KOPT-K1 (cell line): ENCODE measurements at regions not wholly inside any gene's neighbourhood (a gene's known extent, or its start where the extent isn't known, plus 50 kb on each side); places are given as distances from the start of the nearest gene placed in this dataset.

Source experiments
- H3K27ac ChIP-seq: fragments of 200-600 bp; sonication (generic); 2 replicates; pipeline ENCODE4 v1.5.1; 2016; ENCODE audit warnings: antibody characterized with exemption, mild to moderate bottlenecking, low read depth, low read length; ENCODE audit not compliant: poor library complexity, severe bottlenecking
- H3K36me3 ChIP-seq: fragments of 200-600 bp; sonication (generic); 2 replicates; pipeline ENCODE4 v1.5.1; 2017; ENCODE audit warnings: antibody characterized with exemption, mild to moderate bottlenecking, low read length, moderate library complexity; ENCODE audit not compliant: insufficient read depth
- H3K9me3 ChIP-seq: fragments of 200-600 bp; sonication (generic); 2 replicates; pipeline ENCODE4 v1.5.1; 2017; ENCODE audit warnings: antibody characterized with exemption, low read length, mild to moderate bottlenecking; ENCODE audit not compliant: insufficient read depth, poor library complexity, severe bottlenecking

DNA sequence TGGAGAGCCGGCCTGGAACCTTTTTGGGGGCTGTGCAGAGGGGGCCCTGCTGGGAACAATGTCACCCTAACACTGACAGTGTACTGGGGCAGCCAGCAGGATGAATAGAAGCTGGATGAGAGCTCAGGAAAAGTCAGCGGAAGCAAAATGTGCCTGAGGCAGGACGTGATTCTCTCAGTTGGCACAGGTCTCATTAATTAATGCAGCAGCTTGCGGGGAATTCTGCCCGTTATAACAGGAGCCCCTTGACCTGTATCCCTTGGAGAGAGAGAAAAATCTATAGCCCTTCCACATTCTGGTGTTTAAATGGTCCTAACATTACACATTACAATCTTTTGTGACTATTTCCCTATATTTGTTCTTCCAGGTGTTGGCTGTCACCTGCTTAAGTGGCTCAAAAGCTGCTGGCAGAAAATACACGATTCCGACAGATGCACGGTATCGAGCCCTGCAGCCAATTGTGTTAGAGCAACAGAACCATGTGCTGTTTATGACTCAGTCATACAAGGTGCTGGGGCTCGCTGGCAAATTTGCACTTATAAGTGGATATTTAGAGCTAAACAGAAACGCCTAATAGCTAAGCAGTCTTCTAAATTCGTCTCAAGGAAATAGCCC lies 854.7 kb downstream of the AACS start:
- Histone ChIP-seq H3K27ac (no peak overlapping the region), H3K36me3 (no peaks in the 10 kb centered on the region), H3K9me3 (no peaks in the 10 kb centered on the region)

DNA sequence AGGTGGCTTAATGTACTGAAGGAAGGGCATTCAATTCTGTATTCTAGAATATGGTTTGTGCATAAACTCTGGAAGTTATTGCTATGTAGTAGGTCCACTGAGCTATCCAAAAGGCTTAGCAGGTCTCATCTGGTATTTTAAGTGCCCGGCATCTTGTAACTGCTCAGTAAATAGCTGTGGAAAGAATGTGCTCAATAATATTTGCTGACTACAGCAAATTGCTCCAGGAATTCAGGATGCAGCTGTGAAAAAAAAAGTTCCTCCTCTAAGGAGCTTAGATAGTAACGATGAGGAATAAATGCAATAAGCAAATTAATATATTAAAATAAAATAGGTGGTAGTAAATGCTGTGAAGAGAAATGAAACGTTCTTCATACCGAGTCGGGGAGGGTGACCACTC lies 857.1 kb downstream of the AACS start:
- H3K27ac ChIP-seq = no peak overlapping the region
- H3K36me3 ChIP-seq = no peaks in the 10 kb centered on the region

DNA sequence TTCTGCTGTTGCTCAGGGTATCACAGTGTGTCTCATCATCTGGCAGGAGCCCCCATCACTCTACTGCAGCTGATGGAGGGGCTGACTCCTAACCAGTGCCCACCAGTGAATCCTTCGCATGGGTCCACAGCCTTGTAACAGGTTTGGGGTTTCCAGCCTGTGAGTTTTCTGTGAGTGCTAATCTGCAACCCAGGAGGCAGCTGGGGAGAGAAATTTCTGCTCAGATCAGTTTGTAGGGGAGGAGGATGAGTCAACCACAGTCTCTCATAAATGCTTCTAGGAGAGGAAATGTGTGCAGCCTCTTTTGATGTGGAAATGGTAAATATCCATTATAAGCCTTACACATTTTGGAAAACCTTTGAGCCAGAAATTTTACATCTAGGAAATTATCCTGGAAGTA lies 871.3 kb downstream of the AACS start:
- Histone ChIP-seq H3K9me3 (no peaks in the 10 kb centered on the region), H3K27ac (no peak overlapping the region), H3K36me3 (no peaks in the 10 kb centered on the region)

More for the DNA sequence above, 857.1 kb downstream of the AACS start:
- H3K9me3 ChIP-seq = no peaks in the 10 kb centered on the region

DNA sequence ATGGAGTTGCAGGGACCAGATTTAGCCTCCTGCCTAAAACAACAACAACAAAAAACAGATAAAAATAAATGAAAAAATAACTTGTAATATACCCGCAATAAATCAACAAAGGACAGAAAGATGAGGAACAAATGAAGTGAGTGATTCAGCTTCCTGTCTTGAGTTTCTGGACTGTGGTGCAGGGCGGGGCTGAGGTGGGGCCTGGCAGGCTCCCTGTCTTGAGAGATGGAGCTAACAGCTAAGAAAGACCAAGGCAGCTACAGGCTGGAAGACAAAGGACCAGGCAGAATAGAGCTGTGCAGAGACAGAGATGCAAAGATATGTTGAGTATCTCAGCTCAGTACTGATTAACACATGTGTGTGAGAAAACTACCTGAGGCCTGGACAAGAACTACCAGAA lies 879.2 kb downstream of the AACS start:
- H3K9me3 ChIP-seq = no peaks in the 10 kb centered on the region
- H3K36me3 ChIP-seq = no peaks in the 10 kb centered on the region
- H3K27ac ChIP-seq = no peak overlapping the region

DNA sequence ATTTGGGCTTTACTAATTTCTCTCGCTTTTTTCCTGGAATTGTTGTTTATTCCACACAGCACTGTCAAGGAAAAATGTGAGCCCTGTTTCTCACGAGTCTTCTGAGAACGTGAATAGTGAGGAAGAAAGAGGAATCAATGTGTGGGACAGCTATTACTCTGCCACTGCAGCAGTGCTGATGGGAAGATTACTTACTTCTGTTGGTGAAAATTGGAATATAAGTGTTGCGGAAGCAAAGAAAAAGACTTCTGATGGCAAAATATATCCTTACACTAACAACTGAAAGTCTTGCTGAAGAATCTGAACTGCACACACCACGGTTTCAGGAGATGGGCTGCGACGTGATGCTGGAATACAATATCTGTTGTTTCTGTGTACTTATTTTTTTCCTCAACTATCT lies 884.2 kb downstream of the AACS start:
- Histone ChIP-seq H3K9me3 (peaks cover 18% of the 10 kb centered on the region), H3K27ac (no peak overlapping the region), H3K36me3 (no peaks in the 10 kb centered on the region)

DNA sequence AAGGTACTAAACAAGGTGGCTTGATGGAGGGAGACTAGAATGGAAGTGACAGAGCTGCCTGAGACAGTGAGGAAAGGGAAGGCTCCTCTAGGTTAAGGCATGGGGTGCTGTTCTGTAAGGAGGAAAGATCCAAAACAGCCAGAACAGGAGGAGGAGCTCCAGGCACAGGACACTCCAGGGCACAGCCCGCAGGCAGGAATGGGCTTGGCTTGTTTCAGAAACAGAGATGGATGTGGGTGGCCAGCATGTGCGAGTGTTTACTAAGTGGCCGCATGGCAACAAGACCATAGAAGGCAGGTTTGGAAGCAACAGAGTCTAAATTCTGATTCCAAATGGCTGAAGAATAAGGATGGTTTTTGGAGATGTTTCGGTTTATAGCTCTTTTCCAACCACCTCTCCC lies 889.1 kb downstream of the AACS start:
- Histone ChIP-seq H3K27ac (no peak overlapping the region), H3K36me3 (no peaks in the 10 kb centered on the region), H3K9me3 (peaks cover 22% of the 10 kb centered on the region)

DNA sequence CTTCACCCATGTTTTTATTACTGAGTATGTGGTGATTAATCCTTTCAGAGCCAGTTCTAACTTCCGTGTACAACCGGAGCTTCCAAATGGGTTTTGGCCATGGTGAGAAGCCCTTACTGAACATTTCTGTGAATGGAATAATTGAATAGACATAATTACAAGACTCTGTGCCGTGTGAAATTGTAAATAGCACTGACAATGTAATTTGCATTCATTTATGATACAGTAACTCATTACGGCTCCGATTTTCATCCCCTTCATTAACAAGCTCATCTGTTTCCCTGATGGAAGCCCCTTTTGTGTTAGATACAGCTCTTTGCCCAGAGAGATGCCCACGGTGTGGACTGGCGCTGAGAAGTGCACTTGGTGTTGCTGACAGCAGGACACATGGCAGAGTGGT lies 891.0 kb downstream of the AACS start:
- Histone ChIP-seq H3K9me3 (peaks cover 22% of the 10 kb centered on the region), H3K36me3 (no peaks in the 10 kb centered on the region)

DNA sequence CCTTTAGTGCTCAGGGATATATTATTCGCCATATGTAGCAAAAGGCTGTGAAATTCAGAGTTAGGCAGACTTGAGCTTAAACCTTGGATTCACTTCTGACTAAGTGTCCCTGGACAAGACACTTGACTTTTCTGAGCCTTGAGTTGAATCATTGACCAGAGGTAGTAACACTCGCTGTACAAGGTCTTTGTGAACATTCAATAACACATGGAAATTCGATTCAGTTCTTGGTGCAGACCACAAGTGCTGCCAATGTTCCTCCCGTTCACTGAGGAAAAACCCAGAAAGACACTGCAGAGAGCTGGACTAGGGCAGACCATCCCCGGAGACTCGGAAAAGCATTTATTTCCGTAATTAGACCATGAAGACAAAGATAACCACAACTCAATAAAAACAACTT lies 901.4 kb downstream of the AACS start:
- H3K27ac ChIP-seq = no peak overlapping the region
- no peaks in the 10 kb centered on the region for H3K9me3 ChIP-seq
- no peaks in the 10 kb centered on the region for H3K36me3 ChIP-seq

More for the DNA sequence above, 891.0 kb downstream of the AACS start:
- H3K27ac ChIP-seq = no peak overlapping the region

DNA sequence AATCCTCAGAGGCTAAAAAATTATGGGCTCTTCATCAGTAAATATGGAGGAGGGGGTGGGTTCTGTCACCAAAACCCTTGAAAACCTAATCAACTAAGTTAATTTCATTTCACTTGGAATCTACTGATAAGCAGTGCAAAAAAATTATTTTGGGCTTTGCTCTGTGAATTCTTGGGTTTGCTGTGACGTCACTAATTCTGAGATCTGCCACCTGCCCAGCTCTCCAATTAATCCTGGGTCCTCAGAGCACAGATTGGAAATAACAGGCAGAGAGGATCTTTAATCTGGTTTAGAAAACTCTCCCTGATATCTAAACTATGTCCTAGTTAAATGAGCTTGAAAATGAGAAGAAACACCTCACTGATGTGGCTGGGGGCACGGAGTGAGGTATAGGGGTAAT lies 903.2 kb downstream of the AACS start:
- no peak overlapping the region for H3K27ac ChIP-seq
- H3K36me3 ChIP-seq = no peaks in the 10 kb centered on the region
- H3K9me3 ChIP-seq = no peaks in the 10 kb centered on the region

DNA sequence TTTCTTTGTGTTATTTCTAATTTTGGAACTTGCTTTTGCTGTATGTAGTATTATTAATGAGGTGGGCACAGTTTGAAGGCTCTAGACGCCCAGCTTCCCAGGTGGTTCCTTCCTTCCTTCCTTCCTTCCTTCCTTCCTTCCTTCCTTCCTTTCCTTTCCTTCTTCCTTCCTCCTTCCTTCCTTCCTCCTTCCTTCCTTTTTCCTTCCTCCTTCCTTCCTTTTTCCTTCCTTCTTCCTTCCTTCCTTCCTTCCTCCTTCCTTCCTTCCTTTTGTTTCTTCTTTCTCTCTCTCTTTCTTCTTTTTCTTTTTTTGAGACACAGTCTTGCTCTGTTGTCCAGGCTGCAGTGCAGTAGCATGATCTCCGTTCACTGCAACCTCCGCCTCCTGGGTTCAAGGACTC lies 906.7 kb downstream of the AACS start:
- no peaks in the 10 kb centered on the region for H3K9me3 ChIP-seq
- no peaks in the 10 kb centered on the region for H3K36me3 ChIP-seq
- H3K27ac ChIP-seq = no peak overlapping the region

DNA sequence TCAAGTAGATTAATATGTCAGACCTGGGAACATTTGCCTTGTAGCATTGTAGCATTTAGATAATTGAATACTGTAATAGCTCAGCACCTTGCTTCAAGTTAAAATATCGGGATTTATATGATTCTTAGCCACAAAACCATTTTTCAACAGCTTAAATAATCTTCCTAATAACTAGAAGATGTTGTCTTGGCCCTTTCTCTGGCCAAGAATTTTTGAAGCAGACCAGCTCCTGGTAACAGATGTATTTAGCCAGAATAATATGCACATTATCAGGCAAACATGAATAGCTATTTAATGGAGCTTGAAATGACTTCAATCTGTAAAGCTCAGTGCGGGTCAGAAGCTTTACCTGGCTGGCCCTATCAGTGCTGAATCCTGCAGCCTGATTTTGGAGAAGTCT lies 913.1 kb downstream of the AACS start:
- Histone ChIP-seq H3K9me3 (no peaks in the 10 kb centered on the region), H3K27ac (no peak overlapping the region), H3K36me3 (no peaks in the 10 kb centered on the region)

DNA sequence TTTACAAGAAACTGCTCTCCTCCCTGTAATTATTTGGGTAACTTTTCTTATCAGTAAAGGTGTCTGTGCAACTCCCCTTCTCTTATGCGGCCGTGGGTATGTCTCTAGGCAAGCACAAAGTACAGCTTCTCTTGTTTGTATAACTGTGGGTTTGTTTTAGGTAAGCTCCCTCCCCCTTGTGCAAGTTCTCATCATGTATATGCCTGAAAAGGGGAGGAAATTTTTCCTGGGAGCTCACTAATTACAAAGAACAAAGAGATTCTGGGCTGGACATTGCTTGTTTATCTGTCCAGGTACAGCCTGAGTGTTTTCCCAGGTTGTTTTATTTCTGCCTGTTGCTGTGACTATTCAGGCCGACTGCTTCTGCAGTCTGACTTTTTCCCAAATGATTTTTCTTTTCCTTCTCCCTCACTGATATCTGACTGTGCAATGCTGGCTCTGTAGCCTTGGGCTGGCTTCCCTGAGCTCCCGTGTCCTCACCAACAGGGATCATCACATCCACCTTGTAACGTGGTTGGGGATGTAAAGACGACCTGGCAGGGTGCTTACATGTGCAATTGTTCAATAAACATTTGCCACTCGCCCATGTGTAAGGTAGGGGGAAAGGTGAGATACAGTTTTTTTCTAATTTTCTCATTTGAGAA lies 916.5 kb downstream of the AACS start:
- H3K36me3 ChIP-seq = no peaks in the 10 kb centered on the region
- no peak overlapping the region for H3K27ac ChIP-seq
- H3K9me3 ChIP-seq = no peaks in the 10 kb centered on the region

DNA sequence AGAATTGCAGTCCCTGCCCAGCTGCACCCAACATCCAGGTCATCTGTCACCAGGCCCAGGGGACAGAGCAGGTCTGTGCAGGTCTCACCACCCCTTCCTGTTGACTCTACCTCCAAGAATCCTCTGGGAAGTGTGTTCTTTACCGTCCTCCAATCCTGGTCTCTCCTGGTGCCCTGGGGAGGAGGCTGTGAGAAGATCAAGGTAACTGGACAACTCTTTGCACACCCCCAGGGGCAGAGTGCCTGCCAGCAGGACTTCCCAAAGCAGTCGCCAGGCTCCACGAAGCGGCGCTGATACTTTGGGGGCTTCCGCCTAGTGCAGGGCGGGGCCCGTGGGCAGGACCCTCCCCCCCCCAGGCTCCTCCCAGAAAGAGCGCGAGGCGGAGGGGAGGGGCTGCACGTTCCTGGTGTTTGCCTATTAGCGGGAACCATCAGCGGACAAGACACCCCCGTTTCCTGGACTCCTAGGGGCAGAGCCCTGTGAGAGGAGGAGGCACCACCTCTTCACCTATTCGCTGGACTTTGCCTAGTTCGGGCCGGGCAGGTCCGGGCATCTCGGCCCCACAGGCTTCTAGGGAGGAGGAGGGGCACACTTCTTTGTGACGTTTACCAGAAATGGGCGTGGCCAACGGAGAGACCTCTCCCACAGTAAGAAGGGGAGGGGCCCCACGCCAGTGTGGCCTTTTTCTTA lies 918.0 kb downstream of the AACS start:
- Histone ChIP-seq H3K27ac (peak overlapping the region; percentile 84), H3K36me3 (no peaks in the 10 kb centered on the region), H3K9me3 (no peaks in the 10 kb centered on the region)

DNA sequence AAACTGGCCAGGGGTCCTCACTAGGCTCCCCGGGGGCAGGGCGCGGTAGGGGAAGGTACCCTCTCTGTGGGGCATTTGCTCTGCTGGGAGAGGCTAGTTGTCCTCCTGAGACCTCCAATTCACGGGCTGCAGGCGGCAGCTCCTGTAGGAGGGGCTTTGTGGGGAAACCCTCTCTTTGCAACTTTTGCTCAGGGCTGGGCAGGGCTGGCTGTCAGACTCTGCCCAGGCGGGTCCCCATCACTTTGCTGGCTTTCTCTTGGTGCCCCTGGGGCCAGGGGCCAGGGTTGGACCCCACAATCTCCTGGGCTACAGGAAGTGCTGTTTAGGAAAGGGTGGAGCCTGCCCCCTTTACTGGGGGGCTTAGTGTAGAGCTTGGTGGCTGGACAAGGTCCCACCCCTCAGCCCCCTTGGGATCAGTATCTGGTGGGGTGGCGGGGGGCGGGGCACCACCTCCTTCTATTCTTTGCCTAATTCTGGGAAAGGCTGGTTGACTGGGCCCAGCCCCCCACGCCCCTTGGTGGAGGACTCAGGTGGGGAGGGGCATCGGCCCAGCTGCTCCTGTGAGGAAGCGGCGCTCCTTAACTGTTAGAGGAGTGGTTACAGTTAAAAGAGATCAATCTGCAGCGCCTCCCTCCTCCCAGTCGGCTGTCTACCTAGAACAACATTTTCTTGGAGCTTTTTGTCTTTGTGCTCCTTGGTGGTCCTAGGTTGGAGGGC lies 918.7 kb downstream of the AACS start:
- Histone ChIP-seq H3K36me3 (no peaks in the 10 kb centered on the region), H3K27ac (peak overlapping the region; percentile 84), H3K9me3 (no peaks in the 10 kb centered on the region)

DNA sequence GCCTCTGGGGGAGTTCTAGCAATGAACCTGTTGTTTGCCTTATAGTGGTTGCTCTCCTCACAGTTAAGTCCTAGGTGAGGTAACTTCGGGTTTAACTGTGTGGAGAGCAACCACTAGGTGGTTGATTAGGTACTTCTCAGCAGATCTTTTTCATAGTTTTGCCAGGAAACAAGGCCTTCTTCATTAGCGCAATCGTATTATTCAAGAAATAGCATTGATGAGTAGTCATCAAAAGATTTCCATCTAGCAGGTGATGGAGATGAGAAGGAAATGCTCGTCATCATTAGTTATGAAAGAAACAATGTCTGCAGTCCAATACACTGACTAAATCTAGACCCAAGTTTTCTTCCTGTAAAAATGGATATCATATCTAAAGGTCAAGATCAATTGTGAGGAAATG lies 923.3 kb downstream of the AACS start:
- Histone ChIP-seq H3K36me3 (no peaks in the 10 kb centered on the region), H3K27ac (no peak overlapping the region)

More for the DNA sequence above, 923.3 kb downstream of the AACS start:
- no peaks in the 10 kb centered on the region for H3K9me3 ChIP-seq
